NOMO-1 (cell line): ENCODE measurements at regions not wholly inside any gene's neighbourhood (a gene's known extent, or its start where the extent isn't known, plus 50 kb on each side); places are given as distances from the start of the nearest gene placed in this dataset.

ENCODE experiments used
- DNase-seq, 2 experiments: peaks; one replicate each; lab custom pipeline; 2025; ENCODE audit not compliant: unreplicated experiment in 2 of 2; lab: John Stamatoyannopoulos, UW

DNA sequence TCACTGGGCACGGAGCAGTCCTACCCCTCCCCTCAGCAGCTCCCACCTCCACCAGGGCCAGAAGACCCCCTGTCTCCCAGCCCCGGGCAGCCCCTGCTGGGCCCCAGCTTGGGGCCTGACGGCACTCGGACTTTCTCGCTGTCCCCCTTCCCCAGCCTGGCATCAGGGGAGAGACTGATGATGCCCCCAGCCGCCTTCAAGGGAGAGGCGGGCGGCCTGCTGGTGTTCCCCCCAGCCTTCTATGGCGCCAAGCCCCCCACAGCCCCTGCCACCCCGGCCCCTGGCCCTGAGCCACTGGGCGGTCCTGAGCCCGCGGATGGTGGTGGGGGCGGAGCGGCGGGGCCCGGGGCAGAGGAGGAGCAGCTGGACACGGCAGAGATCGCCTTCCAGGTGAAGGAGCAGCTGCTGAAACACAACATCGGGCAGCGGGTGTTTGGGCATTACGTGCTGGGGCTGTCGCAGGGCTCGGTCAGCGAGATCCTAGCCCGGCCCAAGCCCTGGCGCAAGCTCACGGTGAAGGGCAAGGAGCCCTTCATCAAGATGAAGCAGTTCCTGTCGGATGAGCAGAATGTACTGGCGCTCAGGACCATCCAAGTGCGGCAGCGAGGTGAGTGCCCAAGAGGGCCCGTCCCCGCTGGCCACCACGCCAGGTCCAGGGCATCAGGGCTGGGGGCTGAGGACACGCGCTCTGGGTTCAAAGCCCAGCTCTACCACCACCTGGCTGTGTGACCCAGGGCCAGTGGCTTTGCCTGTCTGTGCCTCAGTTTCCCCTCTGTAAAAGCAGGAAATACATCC is 58.6 kb downstream of the PHETA1 start:
- no peak for DNase-seq

DNA sequence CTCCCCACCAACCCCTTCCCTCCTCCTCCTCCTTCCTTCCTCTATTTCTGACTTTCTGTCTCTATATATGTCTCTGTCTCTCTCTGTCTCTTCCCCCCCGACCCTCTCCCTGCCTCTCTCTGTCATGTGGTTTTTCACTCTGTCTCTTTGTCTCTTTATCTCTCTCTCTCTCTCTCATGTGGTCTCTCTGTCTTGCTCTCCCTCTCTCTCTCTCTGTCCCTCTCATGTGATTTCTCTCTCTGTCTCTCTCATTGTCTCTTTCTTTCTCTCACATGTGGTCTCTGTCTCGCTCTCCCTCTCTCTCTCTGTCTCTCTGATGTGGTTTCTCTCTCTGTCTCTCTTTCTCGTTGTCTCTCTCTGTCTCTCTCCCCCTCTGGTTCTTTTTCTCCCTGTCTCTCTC is 59.3 kb downstream of the PHETA1 start:
- DNase-seq: peak in 1 of 2 experiments; percentile 15

DNA sequence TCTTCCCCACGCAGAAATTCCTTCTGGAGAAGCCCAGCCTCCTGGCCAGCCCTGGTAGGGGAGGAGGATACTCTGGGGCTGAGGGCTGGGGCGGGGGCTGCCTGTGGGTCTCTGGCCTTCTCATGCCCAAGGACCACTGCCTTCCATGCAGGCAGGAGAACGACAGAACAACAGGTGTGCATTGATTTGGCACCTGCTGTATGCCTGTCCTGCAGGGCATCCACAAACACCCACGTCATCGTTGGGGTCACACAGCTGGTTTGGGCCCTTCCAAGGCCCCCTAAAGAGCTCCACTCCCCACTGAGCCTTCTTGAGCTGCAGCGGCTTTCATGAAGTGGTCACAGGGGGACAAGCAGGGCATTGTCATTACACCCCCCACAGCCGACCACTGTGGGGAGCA is 60.4 kb downstream of the PHETA1 start:
- no peak for DNase-seq

DNA sequence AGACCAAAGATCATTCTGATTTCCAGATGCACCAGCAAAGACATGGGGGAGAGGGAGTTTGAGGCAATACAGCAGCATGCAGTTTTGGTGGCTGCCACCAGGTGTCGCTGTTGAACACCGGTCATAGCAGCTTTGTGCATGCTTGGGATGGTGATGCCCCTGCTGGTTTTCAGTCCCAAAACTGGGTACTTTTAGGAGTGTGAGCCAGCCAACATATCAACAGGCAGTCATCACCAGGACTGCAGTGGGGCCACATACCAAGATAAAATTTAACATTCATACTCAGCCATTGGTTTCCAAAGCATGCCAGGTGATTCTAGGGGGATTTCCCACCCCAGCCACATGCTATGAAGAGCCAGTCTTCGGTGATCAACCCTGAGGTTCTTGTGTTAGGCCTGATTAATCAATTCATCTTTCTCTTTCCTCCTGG is 64.2 kb downstream of the PHETA1 start:
- DNase-seq: peak; percentile 13 to 15

DNA sequence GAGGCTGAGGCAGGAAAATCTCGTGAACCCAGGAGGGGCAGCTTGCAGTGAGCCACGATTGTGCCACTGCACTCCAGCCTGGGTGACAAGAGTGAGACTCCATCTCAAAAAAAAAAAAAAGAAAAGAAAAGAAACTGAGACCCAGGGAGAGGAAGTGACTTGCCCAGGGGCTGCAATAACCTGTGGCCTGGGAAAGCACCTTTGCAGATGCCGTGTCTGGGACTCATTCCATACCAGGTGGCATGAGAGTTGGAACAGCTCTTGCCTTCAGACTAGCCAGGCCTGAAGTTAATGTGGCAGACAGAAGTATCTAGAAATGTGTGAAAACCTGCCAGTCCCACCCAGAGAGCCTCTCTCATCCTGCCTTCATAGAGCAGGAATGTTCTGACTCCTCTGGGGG is 65.4 kb downstream of the PHETA1 start:
- DNase-seq: no peak

DNA sequence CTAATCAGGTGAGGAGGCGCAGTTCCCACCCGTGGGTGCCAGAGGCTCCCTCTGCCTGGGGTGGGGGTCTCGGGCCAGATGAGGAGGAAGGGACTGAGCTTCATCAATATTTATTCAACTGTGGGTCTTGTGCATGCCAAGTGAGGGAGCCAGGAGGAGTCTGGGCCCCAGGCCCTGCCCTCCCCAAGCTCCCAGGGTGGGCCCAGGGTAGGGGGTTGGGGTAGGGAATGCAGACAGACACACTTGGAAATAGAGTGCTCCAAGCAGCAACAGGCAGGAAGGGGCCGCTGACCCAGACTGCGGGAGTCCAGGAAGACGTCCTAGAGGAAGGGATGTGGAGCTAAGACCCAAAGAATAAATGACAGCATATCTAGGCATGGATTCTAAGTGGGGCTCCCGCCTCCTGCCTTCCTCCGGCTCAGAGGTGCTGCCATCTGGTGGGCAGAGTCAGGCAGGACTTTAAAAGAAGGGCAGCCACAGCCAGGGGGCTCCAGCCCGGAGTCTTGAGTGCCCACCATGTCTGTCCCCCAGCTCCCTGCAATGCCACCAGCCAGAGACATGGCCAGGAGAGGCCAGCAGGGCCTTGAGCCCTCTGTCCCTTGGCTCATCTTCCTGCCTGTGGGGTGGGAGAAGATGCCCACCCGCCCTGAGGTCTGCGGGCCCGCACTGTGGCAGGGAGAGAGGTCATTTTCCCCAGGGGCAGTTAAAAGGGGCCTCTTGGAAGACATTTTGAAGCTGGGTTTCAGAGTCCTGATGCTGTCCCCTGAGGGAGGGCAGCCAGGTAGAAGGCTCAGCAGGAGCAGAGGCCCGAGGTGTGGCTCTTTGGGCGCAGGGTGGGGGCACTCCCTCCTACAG is 70.1 kb downstream of the PHETA1 start:
- peak; percentile 37 to 49 for DNase-seq

DNA sequence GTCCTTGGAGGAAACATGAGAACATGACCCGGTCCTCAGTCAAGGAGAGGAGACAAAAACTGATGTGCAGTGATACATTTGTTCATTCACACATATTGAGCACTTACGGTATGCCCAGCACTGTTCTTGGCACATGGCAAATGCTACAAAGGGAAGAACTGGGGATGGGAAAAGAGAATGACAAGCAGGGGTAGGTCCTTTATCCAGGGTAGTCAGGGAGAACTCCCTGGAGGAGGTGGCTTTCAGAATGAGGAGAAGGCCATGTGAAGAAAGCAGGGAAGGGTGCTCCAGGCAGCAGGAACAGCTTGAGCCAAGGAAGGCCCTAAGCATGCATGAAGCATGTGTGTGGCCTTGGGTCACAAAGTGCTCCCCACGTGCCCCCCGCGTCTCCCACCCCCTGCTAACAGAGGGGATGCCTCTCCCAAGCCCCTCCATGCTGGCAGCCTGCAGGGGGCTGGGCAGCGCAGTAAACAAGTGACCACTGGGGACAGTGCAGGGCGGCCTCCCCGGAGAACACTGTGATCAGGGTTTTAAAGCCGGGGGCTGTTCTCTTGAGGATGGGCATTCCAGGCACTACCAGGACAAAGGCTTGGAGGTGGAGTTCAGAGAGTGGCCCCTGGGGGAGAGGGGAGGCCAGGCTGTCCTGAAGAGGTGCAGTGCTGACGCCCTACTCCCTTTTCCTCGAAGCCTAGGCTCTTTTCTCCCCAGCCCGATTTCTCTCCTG is 71.0 kb downstream of the PHETA1 start:
- DNase-seq: no peak

DNA sequence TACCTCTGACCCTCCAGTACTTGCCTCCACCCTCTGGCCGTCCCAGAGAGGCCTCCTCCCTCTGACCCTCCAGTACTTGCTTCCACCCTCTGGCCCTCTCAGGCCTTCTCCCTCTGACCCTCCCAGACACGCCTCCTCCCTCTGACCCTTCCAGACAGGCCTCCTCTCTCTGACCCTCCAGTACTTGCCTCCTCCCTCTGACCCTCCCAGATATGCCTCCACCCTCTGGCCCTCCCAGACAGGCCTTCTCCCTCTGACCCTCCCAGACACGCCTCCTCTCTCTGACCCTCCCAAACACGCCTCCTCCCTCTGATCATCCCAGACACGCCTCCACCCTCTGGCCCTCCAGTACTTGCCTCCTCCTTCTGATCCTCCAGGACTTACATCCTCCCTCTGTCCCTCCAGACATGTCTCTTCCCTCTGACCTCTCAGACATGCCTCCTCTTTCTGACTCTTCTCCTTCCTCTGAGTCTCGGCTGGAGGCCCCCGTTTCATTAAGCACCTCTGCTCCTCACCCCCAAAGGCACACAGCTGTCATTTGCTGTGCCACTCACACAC is 71.9 kb downstream of the PHETA1 start:
- no peak for DNase-seq

DNA sequence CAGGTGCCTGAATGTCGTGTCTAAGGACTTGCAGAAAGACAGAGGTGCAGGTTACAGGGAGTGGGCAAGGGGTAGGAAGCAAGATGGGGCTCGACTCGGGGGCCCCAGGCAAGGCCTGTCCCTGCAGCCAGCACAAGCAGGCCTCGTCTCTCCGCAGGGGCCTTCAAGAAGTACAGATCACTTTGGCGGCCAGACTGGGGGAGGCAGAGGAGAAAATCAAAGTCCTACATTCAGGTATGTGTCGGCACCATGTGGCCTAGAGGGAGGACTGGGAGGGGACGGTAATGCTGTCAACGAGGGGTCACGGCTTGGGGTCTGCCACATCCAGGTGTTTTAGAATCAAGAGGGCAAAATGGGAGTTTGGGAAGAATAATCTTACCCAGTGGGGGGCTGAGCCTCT is 73.7 kb downstream of the PHETA1 start:
- no peak for DNase-seq

DNA sequence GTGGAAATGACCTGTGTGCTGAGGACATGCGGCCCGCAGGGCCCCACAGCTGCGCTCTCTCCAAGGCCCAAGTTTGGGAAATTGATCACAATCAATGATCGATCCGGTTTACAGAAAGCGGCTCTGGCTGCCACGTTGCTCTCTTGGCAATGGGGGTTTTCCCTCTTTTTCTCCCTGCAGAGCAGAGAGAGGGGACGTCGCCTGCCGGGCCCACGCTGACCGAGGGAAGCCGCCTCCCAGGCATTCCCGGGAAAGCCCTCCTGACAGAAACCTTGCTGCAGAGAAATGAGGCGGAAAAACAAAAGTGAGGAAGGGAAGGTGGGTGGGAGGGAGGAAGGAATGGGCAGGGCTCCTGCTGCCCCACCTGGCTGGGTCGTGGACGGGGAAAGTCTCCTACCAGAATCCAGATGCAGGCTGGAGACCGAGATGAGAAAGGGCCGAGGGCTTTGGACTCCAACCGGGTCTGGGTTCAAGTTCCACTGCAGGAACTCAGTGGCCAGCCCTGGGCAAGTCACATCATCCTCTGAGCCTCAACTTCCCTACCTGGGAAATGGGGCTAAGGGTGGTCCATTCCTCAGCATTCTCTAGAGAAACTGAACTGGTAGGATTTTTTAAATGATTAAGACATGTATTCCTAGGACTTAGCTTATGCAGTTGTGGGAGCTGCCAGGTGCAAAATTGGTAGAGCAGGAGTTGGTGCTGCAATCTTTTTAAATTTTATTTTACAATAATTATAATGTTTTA is 75.5 kb downstream of the PHETA1 start:
- no peak for DNase-seq

DNA sequence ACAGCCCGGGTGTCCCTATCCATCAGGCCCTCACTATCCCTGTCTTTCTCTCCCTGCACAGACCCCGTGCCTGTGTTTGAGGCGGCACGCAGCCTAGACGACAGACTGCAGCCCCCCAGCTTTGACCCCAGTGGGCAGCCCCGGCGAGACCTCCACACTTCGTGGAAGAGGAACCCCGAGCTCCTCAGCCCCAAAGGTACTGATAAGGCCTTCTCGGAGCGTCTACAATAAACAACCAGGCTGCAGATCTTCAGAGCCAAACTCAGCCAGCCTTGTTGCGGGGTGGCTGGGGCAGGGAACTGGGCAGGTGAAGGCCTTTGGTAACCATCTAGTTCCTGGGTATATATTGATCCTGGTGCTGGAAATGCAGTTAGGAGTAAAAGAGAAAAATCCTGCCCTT is 77.5 kb downstream of the PHETA1 start:
- DNase-seq: no peak

DNA sequence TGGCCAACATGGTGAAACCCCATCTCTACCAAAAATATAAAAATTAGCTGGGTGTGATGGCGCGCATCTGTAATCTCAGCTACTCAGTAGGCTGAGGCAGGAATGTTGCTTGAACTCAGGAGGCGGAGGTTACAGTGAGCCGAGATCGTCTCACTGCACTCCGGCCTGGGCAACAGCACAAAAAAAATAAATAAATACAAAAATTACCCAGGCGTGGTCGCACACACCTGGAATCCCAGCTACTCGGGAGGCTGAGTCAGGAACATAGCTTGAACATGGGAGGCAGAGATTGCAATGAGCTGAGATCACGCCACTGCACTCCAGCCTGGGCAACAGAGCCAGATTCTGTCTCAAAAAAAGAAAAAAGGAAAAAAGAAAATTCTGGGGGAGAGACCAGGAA is 80.1 kb downstream of the PHETA1 start:
- DNase-seq: no peak

DNA sequence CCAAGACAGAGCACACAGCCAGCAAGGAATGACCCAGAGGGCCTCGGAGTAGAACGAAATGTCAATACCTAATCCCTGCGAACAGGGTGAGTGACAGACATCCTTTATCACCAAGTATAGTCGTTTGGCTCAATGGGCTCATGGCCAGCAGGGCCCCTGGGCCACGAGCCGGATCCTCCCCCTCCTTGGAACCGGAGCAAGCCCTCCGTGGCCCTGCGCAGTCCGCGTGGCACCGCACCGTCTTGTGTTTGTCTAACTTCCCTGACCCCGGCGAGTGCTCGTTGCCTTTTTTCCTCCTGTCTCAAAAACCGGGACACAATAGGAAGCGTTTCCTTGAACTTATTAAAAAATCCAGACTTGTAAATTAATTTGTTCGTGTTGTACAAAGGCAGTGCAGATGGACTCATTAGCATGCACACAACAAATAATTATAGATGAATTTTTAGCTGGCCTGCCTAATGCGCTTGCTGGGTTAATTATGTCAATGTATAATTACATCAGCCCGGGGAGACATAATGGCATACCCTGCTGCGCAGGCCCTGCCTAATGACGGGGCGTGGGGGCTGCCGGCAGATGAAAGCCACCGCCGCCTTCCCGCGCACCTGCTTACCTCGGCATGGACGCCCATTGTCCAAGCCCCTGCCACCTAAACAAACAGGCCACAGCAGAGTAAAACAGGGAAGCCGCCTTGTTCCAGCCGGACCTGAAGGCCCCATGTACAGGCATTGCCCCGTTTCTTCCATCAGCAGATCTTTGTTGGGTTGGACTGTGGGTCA is 81.6 kb downstream of the PHETA1 start:
- no peak for DNase-seq

DNA sequence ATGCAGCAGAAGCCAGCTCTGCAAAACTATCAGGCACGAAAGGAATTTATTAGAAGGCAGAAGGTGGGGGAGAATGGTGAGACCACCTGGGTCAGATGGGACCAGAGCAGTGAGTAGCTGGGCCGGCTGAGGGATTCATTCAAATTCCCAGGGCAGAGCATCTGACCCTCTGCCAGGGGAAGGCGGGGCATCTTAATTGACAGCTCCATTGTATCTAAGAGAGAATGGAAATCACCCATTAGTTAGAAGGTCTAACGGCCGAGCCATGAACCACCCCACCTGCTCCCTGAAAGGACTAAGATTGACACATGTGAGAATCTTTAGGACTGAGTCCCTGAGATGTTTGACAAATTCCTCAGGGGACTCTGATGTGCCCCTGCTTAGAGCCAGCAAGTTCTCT is 83.7 kb downstream of the PHETA1 start:
- DNase-seq: no peak

DNA sequence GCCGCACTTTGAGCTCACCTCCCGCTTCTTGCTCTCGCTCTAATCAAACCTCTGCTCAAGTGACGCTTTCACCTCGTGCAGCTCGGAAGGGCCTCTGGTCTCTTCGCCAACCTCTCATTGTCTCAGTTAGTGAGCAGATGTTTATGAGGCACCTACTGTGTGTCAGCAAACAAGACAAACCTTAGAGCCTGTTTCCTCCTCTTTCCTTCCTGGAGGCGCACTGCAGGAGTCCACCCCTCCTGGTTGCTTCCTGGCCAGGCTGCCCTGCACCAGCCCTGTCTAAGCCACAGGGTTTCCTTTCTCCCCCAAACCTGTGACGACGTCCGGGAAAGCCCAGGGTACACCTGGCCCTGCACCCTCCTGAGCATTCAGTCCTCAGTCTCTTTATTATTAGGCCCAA is 84.2 kb downstream of the PHETA1 start:
- no peak for DNase-seq

DNA sequence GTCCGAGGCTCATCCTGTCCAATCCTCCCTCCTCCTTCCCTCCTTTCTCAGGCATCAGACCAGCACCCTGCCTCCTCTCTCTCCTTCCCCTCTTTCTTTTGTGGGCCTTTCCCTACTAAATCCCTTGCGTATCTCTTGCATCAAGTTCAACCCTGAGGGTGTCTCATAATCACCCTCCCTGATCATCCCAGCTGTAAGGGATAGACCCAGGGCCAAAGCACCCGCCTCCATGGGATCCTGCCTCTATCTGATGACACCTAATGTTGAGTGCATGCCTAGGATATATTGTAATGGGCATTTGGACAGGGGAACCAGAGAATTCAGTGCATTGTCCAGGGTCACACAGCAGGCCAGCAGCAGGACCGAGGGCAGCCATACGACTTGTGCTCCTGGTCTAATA is 84.9 kb downstream of the PHETA1 start:
- DNase-seq: no peak

DNA sequence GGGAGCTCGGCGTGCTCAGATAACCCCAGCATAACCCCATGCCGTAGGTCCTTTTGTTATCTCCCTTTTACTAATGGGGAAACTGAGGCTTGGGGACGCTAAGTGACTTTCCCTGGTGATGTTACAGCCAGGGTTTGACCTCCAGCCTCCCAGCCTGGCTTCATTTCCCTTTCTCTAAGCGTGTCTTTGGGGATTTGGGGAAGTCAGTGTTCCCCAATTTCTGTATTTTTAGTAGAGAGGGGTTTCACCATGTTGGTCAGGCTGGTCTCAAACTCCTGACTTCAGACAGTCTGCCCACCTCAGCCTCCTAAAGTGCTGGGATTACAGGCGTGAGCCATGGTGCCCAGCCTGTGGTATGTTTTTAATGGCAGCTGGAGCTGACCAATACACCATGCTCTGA is 85.4 kb downstream of the PHETA1 start:
- DNase-seq: no peak

DNA sequence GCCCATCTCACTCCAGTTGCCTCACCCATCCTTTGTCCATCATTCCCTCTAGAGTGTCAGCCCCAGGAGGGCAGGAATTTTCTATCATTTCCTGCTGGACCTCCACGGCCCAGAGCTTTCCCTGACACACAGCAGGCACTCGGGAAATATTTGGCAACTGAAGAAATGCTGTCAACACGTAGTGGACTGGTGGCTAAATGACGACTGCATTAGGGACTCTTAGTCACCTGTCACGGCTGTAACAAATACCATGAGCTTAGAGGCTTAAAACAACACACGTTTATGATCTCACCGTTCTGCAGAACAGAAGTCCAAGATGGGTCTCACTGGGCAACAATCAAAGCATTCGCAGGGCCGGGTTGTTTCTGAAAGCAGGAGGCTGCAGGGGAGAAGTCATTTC is 91.3 kb downstream of the PHETA1 start:
- no peak for DNase-seq

DNA sequence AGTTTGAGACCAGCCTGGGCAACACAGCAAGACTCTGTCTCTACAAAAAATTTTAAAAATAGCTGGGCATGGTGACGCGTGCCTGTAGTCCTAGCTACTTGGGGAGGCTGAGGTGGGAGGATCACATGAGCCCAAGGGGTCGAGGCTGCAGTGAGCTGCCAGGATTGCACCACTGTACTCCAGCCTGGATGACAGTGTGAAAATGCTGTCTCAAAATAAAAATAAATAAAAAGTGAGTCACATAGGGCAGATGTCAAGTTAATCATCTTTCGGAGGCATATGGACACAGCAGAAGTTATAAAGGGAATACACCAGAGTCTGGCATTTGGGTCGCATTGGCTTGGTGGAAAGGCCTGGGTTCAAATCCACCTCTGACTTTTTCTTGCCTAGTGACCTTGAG is 92.7 kb downstream of the PHETA1 start:
- no peak for DNase-seq

DNA sequence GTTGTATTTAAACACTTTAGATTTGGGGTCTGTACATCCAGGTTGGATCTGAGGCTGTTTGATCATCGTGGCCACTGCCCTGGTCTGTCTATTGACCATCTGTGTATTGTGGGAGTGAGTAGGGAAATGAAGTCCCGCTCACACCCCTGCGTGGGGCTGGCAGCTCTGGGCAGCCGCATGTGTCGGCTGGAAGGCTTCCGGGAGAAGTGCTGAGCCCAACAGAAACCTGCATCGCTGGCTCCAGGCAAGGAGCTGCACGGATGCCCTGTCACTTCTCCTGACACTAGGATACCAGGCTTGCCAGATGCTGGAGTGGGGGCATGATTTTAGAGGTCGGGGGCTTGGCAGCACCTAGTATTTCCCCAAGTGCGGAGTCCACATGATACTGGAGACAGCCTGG is 93.6 kb downstream of the PHETA1 start:
- no peak for DNase-seq
